HepG2 (cell line): ENCODE measurements at regions not wholly inside any gene's neighbourhood (a gene's known extent, or its start where the extent isn't known, plus 50 kb on each side); places are given as distances from the start of the nearest gene placed in this dataset.

Experiments
- ATAC-seq: fragments of 200-7000 bp; cut with Tn5 transposase; 3 replicates; pipeline ENCODE4 v1.9.1; 2020; ENCODE audit warnings: mild to moderate bottlenecking, moderate library complexity
- BruUV-seq: library from RNA; stranded (reverse); fragments of 400-500 nt; replicated peaks from 2 replicates; lab custom pipeline; 2021; lab: Mats Ljungman, UMichigan
- CTCF ChIA-PET: fragments of 300-600 bp; formaldehyde crosslinking; extraction: SDS; loops from one replicate; lab custom pipeline; 2021; ENCODE audit warnings: low total read pairs, inconsistent platforms, low intra/inter-chr PET ratio; lab: Yijun Ruan, JAX
- POLR2A ChIA-PET: fragments of 350-600 bp; sonication (Branson Sonifier 250); formaldehyde crosslinking; loops from one replicate; lab custom pipeline; 2020; ENCODE audit warnings: antibody characterized with exemption, inconsistent platforms; lab: Yijun Ruan, JAX
- DNase-seq: peaks from one replicate; pipeline ENCODE4 v3.0.0-alpha.2; 2015; ENCODE audit warnings: low spot score
- FAIRE-seq: peaks from 3 replicates; lab custom pipeline; 2011; peaks lifted over from hg19 to GRCh38; lab: Jason Lieb, UNC
- H2AFZ ChIP-seq: one replicate; pipeline ENCODE4 v1.6.1; 2011; ENCODE audit warnings: low read length, inconsistent platforms
- H3K27ac ChIP-seq: fragments of 300-600 bp; 3 replicates; pipeline ENCODE4 v1.8.0; 2011; ENCODE audit warnings: mixed run types, mild to moderate bottlenecking, mixed read lengths, low read length, inconsistent platforms; ENCODE audit not compliant: insufficient read depth; ENCODE audit errors: extremely low read length
- H3K27me3 ChIP-seq, 2 experiments: fragments of 200-600 bp in 1 of 2; 2 replicates in 1 of 2; 3 replicates in 1 of 2; pipeline versions ENCODE4 v1.6.0 to v1.8.0; 2011; ENCODE audit warnings: low read length in 2 of 2, mild to moderate bottlenecking in 2 of 2, moderate library complexity in 2 of 2, inconsistent platforms in 1 of 2; ENCODE audit not compliant: insufficient read depth in 2 of 2, control insufficient read depth in 1 of 2
- H3K36me3 ChIP-seq, 2 experiments: fragments of 200-600 bp in 1 of 2; replicated peaks in 1 of 2; 2 replicates in 1 of 2; 3 replicates in 1 of 2; pipeline versions ENCODE4 v1.5.1 to v1.8.0; 2011; ENCODE audit warnings: low read length in 2 of 2, inconsistent platforms in 1 of 2; ENCODE audit not compliant: insufficient read depth in 2 of 2, control insufficient read depth in 1 of 2
- H3K4me1 ChIP-seq: 2 replicates; pipeline ENCODE4 v1.5.1; 2012; ENCODE audit warnings: low read length, inconsistent platforms; ENCODE audit not compliant: insufficient read depth
- H3K4me2 ChIP-seq: 2 replicates; pipeline ENCODE4 v1.6.0; 2011; ENCODE audit warnings: low read depth, low read length, inconsistent platforms
- H3K4me3 ChIP-seq, 3 experiments: fragments of 200-600 bp in 1 of 3; sonication (generic), shearing (Covaris generic) in 1 of 3; replicated peaks in 1 of 3; 2 replicates each; pipeline ENCODE4 v1.5.1; 2011 to 2016; ENCODE audit warnings: low read length in 3 of 3, inconsistent platforms in 2 of 3, low read depth in 2 of 3, mild to moderate bottlenecking in 2 of 3, control low read depth in 1 of 3, mixed read lengths in 1 of 3; ENCODE audit not compliant: insufficient read depth in 1 of 3
- H3K79me2 ChIP-seq: one replicate; pipeline ENCODE4 v1.6.1; 2011; ENCODE audit warnings: low read length, inconsistent platforms; ENCODE audit not compliant: insufficient read depth
- H3K9ac ChIP-seq: 2 replicates; pipeline ENCODE4 v1.6.0; 2011; ENCODE audit warnings: mild to moderate bottlenecking, low read depth, low read length, inconsistent platforms; ENCODE audit not compliant: insufficient read depth
- H3K9me3 ChIP-seq: 2 replicates; pipeline ENCODE4 v1.5.1; 2012; ENCODE audit warnings: mild to moderate bottlenecking, low read length
- H4K20me1 ChIP-seq: 2 replicates; pipeline ENCODE4 v1.6.0; 2011; ENCODE audit warnings: inconsistent platforms, mild to moderate bottlenecking, low read length, moderate library complexity; ENCODE audit not compliant: insufficient read depth
- NR2F1 ChIP-seq, 2 experiments: fragments of 450-650 bp in 1 of 2; formaldehyde crosslinking in 1 of 2; IDR thresholded peaks; 2 replicates each; pipeline versions ENCODE4 v1.5.0 to v1.6.1; 2016 to 2020; ENCODE audit warnings: mild to moderate bottlenecking in 1 of 2, missing compliant biosample characterization in 1 of 2, missing genetic modification reagents in 1 of 2, moderate library complexity in 1 of 2
- PRMT3 ChIP-seq: sonication (generic); formaldehyde crosslinking; IDR thresholded peaks from 2 replicates; pipeline ENCODE4 v1.8.1; 2022; ENCODE audit warnings: low read depth, mild to moderate bottlenecking, moderate library complexity, missing genetic modification reagents, borderline replicate concordance
- TRAFD1 ChIP-seq: sonication (generic); formaldehyde crosslinking; IDR thresholded peaks from 2 replicates; pipeline ENCODE4 v1.5.1; 2020; ENCODE audit warnings: missing genetic modification reagents, mild to moderate bottlenecking, borderline replicate concordance
- ZMYM4 ChIP-seq: sonication (generic); formaldehyde crosslinking; IDR thresholded peaks from 2 replicates; pipeline ENCODE4 v1.8.1; 2023; ENCODE audit warnings: mild to moderate bottlenecking, missing genetic modification reagents
- ZNF513 ChIP-seq: sonication (generic); formaldehyde crosslinking; conservative IDR thresholded peaks from 2 replicates; pipeline ENCODE4 v1.5.0; 2020; ENCODE audit warnings: missing genetic modification reagents
- ZNF660 ChIP-seq: sonication (generic); formaldehyde crosslinking; IDR thresholded peaks from 2 replicates; pipeline ENCODE4 v1.5.1; 2020; ENCODE audit warnings: mild to moderate bottlenecking, low read depth, missing genetic modification reagents, borderline replicate concordance
- WGBS: methylation state at CpG from one replicate; pipeline ENCODE4 v1.1.6; 2017; ENCODE audit warnings: low lambda C conversion rate; 5-methylcytosine and 5-hydroxymethylcytosine counted together
- in situ Hi-C: cut with HindIII; loops from 2 replicates; pipeline ENCODE4 v1.10.0; 2017; ENCODE audit warnings: low pct_unique_long_range_greater_than_20kb; ENCODE audit not compliant: extremely low pct_ligation_motif_present
- intact Hi-C: fragments of 100-400 bp; cut with micrococcal nuclease; formaldehyde crosslinking; loops from one replicate; pipeline ENCODE4 v1.10.0; 2022; ENCODE audit not compliant: unreplicated experiment

GRCh38 chr3:21256932-21257331, 494.1 kb downstream of the ZNF385D start:
- H2AFZ ChIP-seq: no peak overlapping the region
- 4% methylated on average over 1 of the region's 1 CpG for WGBS
- H3K9me3 ChIP-seq: peaks cover 63% of the 10 kb centered on the region
- FAIRE-seq (no peak), ATAC-seq (no peak)
- no peaks in the 10 kb centered on the region for H4K20me1 ChIP-seq
- no peaks in the 10 kb centered on the region for H3K27me3 ChIP-seq
- no peaks in the 10 kb centered on the region for H3K36me3 ChIP-seq
- intact Hi-C loops: no loop called here
- no TSS peak for BruUV-seq
- no peak overlapping the region for H3K27ac ChIP-seq
- no peak overlapping the region for H3K4me2 ChIP-seq
- ChIA-PET POLR2A (no interaction called here), CTCF (no interaction called here)
- no peak overlapping the region for H3K9ac ChIP-seq
- no peaks in the 10 kb centered on the region for H3K79me2 ChIP-seq
- H3K4me3 ChIP-seq: no peak overlapping the region
- TF ChIP-seq NR2F1 (CRISPR knock-in tag; IDR thresholded peaks at IDR 0.05) (no peak), ZMYM4 (CRISPR knock-in tag) (no peak), TRAFD1 (CRISPR knock-in tag) (no peak), PRMT3 (no peak), ZNF660 (CRISPR knock-in tag) (no peak), ZNF513 (CRISPR knock-in tag) (no peak)
- TF ChIP-seq, all 625 proteins: peak for 0
- no peaks in the 10 kb centered on the region for H3K4me1 ChIP-seq
- in situ Hi-C loops: no loop called here
- no peak for DNase-seq
